B cell (primary cell): ENCODE measurements at regions not wholly inside any gene's neighbourhood (a gene's known extent, or its start where the extent isn't known, plus 50 kb on each side); places are given as distances from the start of the nearest gene placed in this dataset.

ENCODE experiments used
- ATAC-seq: fragments of 200-7000 bp; cut with Tn5 transposase; one replicate; pipeline ENCODE4 v1.10.0; 2021; ENCODE audit warnings: low read depth, mild to moderate bottlenecking, moderate number of reproducible peaks, moderate library complexity
- CTCF ChIA-PET: fragments of 350-600 bp; sonication (Branson Sonifier 250); formaldehyde crosslinking; loops from one replicate; lab custom pipeline; 2021; ENCODE audit warnings: antibody characterized with exemption, inconsistent platforms; lab: Charles Lee
- POLR2A ChIA-PET: fragments of 350-600 bp; sonication (Branson Sonifier 250); formaldehyde crosslinking; loops from one replicate; lab custom pipeline; 2021; ENCODE audit warnings: antibody characterized with exemption; lab: Charles Lee
- DNase-seq: peaks from one replicate; pipeline ENCODE4 v3.0.0; 2013
- H2AFZ ChIP-seq: 2 replicates; pipeline ENCODE4 v1.6.1; 2012; ENCODE audit warnings: mild to moderate bottlenecking, low read depth, low read length; ENCODE audit not compliant: insufficient read depth, poor library complexity, severe bottlenecking
- H3K27ac ChIP-seq, 2 donors: 1 replicate in 1 of 2; 2 replicates in 1 of 2; pipeline ENCODE4 v1.5.1; 2012 to 2013; ENCODE audit warnings: low read length in 2 of 2, mild to moderate bottlenecking in 2 of 2, moderate library complexity in 1 of 2
- H3K27me3 ChIP-seq, 4 experiments: fragments of 200-600 bp in 1 of 4; sonication (generic) in 1 of 4; replicated peaks in 1 of 4; 1 replicate in 2 of 4; 2 replicates in 2 of 4; pipeline versions ENCODE4 v1.6.1 to v1.7.0; 2013 to 2016; ENCODE audit warnings: low read length in 3 of 4, mild to moderate bottlenecking in 2 of 4, mixed read lengths in 1 of 4, moderate library complexity in 1 of 4; ENCODE audit not compliant: insufficient read depth in 4 of 4, control insufficient read depth in 3 of 4; ENCODE audit errors: control extremely low read depth in 1 of 4
- H3K36me3 ChIP-seq, 2 experiments: replicated peaks in 1 of 2; 1 replicate in 1 of 2; 2 replicates in 1 of 2; pipeline versions ENCODE4 v1.6.1 to v1.7.1; 2013; ENCODE audit warnings: low read length in 1 of 2; ENCODE audit not compliant: insufficient read depth in 2 of 2, control insufficient read depth in 1 of 2; ENCODE audit errors: control extremely low read depth in 1 of 2, extremely low read depth in 1 of 2
- H3K4me1 ChIP-seq, 2 donors: fragments of 200-600 bp in 1 of 2; sonication (generic) in 1 of 2; 1 replicate in 1 of 2; 2 replicates in 1 of 2; pipeline versions ENCODE4 v1.5.1 to v1.6.1; 2013 to 2017; ENCODE audit warnings: low read length in 2 of 2; ENCODE audit not compliant: control insufficient read depth in 2 of 2, insufficient read depth in 2 of 2
- H3K4me2 ChIP-seq: replicated peaks from 2 replicates; pipeline ENCODE3; 2012; ENCODE audit warnings: mild to moderate bottlenecking, low read depth, low read length; ENCODE audit not compliant: poor library complexity, severe bottlenecking
- H3K4me3 ChIP-seq, 5 experiments: fragments of 200-600 bp in 1 of 5; sonication (generic) in 1 of 5; 1 replicate in 3 of 5; 2 replicates in 2 of 5; pipeline versions ENCODE4 v1.5.1 to v1.7.0; 2011 to 2016; ENCODE audit warnings: low read length in 4 of 5, mild to moderate bottlenecking in 4 of 5, low read depth in 2 of 5, control low read depth in 1 of 5, moderate library complexity in 1 of 5; ENCODE audit not compliant: insufficient read depth in 1 of 5; ENCODE audit errors: control extremely low read depth in 1 of 5, extremely low read depth in 1 of 5
- H3K79me2 ChIP-seq: fragments of 200-600 bp; sonication (generic); one replicate; pipeline ENCODE4 v1.6.0; 2016; ENCODE audit warnings: low read length; ENCODE audit not compliant: control insufficient read depth, insufficient read depth
- H3K9ac ChIP-seq: fragments of 200-600 bp; sonication (generic); 2 replicates; pipeline ENCODE4 v1.6.1; 2017; ENCODE audit warnings: mild to moderate bottlenecking, low read length, moderate library complexity
- H3K9me3 ChIP-seq, 3 donors: one replicate each; pipeline versions ENCODE4 v1.6.1 to v1.7.1; 2013; ENCODE audit warnings: low read length in 2 of 3; ENCODE audit not compliant: control insufficient read depth in 2 of 3, insufficient read depth in 1 of 3; ENCODE audit errors: control extremely low read depth in 1 of 3
- H4K20me1 ChIP-seq: 2 replicates; pipeline ENCODE4 v1.6.0; 2012; ENCODE audit warnings: mild to moderate bottlenecking, low read length; ENCODE audit not compliant: insufficient read depth, control insufficient read depth, poor library complexity, severe bottlenecking
- H3K27ac Mint-ChIP-seq: one replicate; pipeline ENCODE4 v1.8.0; 2021; ENCODE audit warnings: mixed read lengths
- H3K27me3 Mint-ChIP-seq: one replicate; pipeline ENCODE4 v1.8.0; 2021; ENCODE audit warnings: mixed read lengths
- H3K4me1 Mint-ChIP-seq: one replicate; pipeline ENCODE4 v1.8.0; 2021; ENCODE audit warnings: mixed read lengths
- H3K4me3 Mint-ChIP-seq: one replicate; pipeline ENCODE4 v1.8.0; 2021; ENCODE audit warnings: mixed read lengths
- H3K9me3 Mint-ChIP-seq: one replicate; pipeline ENCODE4 v1.8.0; 2022; ENCODE audit warnings: mixed read lengths; ENCODE audit not compliant: insufficient read depth
- EZH2 ChIP-seq: IDR thresholded peaks from 2 replicates; pipeline ENCODE4 v1.6.1; 2012; ENCODE audit warnings: borderline replicate concordance, low read depth, mild to moderate bottlenecking, moderate library complexity, low read length; ENCODE audit not compliant: insufficient read depth, poor library complexity, severe bottlenecking
- WGBS: methylation state at CpG from one replicate; pipeline ENCODE4 v1.1.5; 2013; ENCODE audit warnings: missing lambda C conversion rate; ENCODE audit not compliant: insufficient coverage; 5-methylcytosine and 5-hydroxymethylcytosine counted together
- intact Hi-C: fragments of 100-400 bp; cut with micrococcal nuclease; formaldehyde crosslinking; loops from one replicate; pipeline ENCODE4 v1.10.0; 2022
- TF ChIP-seq, protein P1 (sequence below): fragments of 200-600 bp; IDR thresholded peaks from one replicate; pipeline ENCODE4 v1.8.0; 2022; ENCODE audit warnings: antibody characterized with exemption, mild to moderate bottlenecking

DNA sequence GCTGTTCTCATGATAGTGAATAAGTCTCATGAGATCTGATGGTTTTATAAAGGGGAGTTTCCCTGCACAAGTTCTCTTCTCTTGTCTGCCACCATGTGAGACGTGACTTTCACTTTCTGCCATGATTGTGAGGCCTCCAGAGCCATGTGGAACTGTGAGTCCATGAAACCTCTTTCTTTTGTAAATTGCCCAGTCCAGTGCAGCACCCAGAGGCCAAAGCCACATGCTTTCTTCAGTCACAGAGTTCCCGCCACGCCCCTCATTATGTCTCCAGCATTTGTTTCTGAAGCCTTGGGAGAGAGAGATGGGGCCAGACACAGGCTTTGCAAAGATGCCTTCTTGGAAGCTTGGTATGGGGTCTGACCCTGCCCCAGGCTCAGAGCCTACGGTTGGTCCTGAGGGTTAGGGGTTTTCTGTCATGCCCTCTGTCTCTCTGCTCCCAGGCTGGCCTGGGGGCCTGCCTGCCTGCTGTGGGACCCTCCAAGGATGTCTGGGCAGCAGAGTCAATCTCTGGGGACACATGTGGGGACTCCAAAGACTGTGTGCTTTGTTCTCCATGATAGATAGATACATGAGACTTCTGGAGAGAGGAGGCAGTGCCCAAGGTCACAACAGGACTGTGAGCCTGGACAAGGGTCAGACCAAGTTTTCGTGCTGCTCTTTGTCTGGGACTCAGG, 114.1 kb upstream of the PRMT8 start:
- Mint-ChIP-seq H3K4me1 (no peaks in the 10 kb centered on the region), H3K4me3 (no peak overlapping the region), H3K27ac (no peak overlapping the region), H3K27me3 (peaks cover 24% of the 10 kb centered on the region), H3K9me3 (no peaks in the 10 kb centered on the region)
- ATAC-seq (no peak), DNase-seq (no peak)
- intact Hi-C loops, result no loop called here
- Histone ChIP-seq H2AFZ (no peak overlapping the region), H3K4me3 (no peak overlapping the region), H3K27me3 (peaks cover 0 to 3% (median 0%) of the 10 kb centered on the region in 4 experiments), H3K4me1 (no peaks in the 10 kb centered on the region), H3K9ac (no peak overlapping the region), H3K4me2 (no peak overlapping the region), H3K9me3 (peaks cover 0 to 7% (median 2%) of the 10 kb centered on the region in 3 donors), H4K20me1 (no peaks in the 10 kb centered on the region), H3K36me3 (no peaks in the 10 kb centered on the region), H3K79me2 (no peaks in the 10 kb centered on the region), H3K27ac (no peak overlapping the region)
- CTCF ChIA-PET, result no interaction called here
- TF ChIP-seq, protein P1, sequence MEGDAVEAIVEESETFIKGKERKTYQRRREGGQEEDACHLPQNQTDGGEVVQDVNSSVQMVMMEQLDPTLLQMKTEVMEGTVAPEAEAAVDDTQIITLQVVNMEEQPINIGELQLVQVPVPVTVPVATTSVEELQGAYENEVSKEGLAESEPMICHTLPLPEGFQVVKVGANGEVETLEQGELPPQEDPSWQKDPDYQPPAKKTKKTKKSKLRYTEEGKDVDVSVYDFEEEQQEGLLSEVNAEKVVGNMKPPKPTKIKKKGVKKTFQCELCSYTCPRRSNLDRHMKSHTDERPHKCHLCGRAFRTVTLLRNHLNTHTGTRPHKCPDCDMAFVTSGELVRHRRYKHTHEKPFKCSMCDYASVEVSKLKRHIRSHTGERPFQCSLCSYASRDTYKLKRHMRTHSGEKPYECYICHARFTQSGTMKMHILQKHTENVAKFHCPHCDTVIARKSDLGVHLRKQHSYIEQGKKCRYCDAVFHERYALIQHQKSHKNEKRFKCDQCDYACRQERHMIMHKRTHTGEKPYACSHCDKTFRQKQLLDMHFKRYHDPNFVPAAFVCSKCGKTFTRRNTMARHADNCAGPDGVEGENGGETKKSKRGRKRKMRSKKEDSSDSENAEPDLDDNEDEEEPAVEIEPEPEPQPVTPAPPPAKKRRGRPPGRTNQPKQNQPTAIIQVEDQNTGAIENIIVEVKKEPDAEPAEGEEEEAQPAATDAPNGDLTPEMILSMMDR, result no peak
- no peak for TF ChIP-seq EZH2
- 69% methylated on average over 4 of the region's 5 CpGs for WGBS
- POLR2A ChIA-PET, result no interaction called here

DNA sequence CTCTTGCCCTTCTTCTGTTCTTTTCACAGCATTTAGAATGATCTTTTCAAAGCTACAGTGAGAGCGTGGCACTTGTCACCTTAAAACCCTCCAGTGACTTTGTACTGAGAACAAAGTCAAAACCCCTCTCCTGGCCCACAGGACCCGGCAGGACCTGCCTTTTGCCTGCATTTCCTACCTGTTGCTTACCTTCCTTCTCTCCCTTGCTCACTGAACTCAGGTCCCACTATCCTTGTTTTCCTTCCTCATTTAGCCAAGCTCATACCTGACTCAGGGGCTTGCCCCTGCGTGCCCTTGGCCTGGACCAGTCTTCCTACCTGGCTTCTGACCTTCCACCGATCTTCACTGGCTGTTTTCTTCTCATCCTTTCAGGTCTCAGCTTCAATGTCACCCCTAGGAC, 112.3 kb upstream of the PRMT8 start:
- DNase-seq, result no peak
- H3K27ac ChIP-seq, result no peak overlapping the region
- Mint-ChIP-seq H3K27ac (no peak overlapping the region), H3K27me3 (peaks cover 31% of the 10 kb centered on the region), H3K9me3 (no peaks in the 10 kb centered on the region), H3K4me3 (no peak overlapping the region), H3K4me1 (no peaks in the 10 kb centered on the region)
- POLR2A ChIA-PET, result no interaction called here
- H3K4me2 ChIP-seq, result no peak overlapping the region
- CTCF ChIA-PET, result no interaction called here
- peaks cover 0 to 7% (median 2%) of the 10 kb centered on the region in 3 donors for H3K9me3 ChIP-seq
- WGBS, result 83% methylated on average over 4 of the region's 4 CpGs
- intact Hi-C loops, result no loop called here
- no peaks in the 10 kb centered on the region for H3K4me1 ChIP-seq
- H3K4me3 ChIP-seq, result no peak overlapping the region
- no peaks in the 10 kb centered on the region for H3K27me3 ChIP-seq
- H2AFZ ChIP-seq, result no peak overlapping the region
- no peaks in the 10 kb centered on the region for H3K36me3 ChIP-seq
- no peak overlapping the region for H3K9ac ChIP-seq
- no peaks in the 10 kb centered on the region for H4K20me1 ChIP-seq
- TF ChIP-seq, protein P1, result no peak
- no peak for TF ChIP-seq EZH2
- H3K79me2 ChIP-seq, result no peaks in the 10 kb centered on the region
- ATAC-seq, result no peak
